ENCODE measurements at regions not wholly inside any gene's neighbourhood (a gene's known extent, or its start where the extent isn't known, plus 50 kb on each side); places are given as distances from the start of the nearest gene placed in this dataset.
"Not testable (repeated sequence)": the region's sequence is repeated elsewhere in the genome, so short reads cannot be mapped to it uniquely, and the experiment has no call there.

- no peak for DNase-seq
Observed at GRCh38 chr7:148515237-148515636, 75.3 kb upstream of the C7orf33 start.

- DNase-seq: no peak
Observed at GRCh38 chr7:148515728-148516695, 74.6 kb upstream of the C7orf33 start.

- not testable (repeated sequence) for DNase-seq
Observed at GRCh38 chr7:148519386-148519785, 71.2 kb upstream of the C7orf33 start.

- no peak for DNase-seq
Observed at GRCh38 chr7:148521271-148521670, 69.3 kb upstream of the C7orf33 start.

GRCh38 chr7:148523550-148523949, 67.0 kb upstream of the C7orf33 start:
- no peak for DNase-seq

- DNase-seq: no peak
Observed at GRCh38 chr7:148524479-148525224, 65.9 kb upstream of the C7orf33 start.

GRCh38 chr7:148527717-148528168, 62.8 kb upstream of the C7orf33 start:
- peak; percentile 96 for DNase-seq

GRCh38 chr7:148535217-148535616, 55.3 kb upstream of the C7orf33 start:
- DNase-seq: peak; percentile 96

GRCh38 chr7:148537435-148537834, 53.1 kb upstream of the C7orf33 start:
- DNase-seq: peak; percentile 79

- no peak for DNase-seq
Observed at GRCh38 chr7:148540041-148540738, 50.4 kb upstream of the C7orf33 start.
